ENCODE measurements at regions not wholly inside any gene's neighbourhood (a gene's known extent, or its start where the extent isn't known, plus 50 kb on each side); places are given as distances from the start of the nearest gene placed in this dataset.

GRCh38 chr3:72658466-72659100 is 189.7 kb downstream of the SHQ1 start:
- no peaks in the 10 kb centered on the region for H3K36me3 Mint-ChIP-seq (ENCODE audit: low read depth)
- POLR2A ChIA-PET: no interaction called here
- intact Hi-C loops (cut with micrococcal nuclease): no loop called here
- H3K9me3 Mint-ChIP-seq: no peaks in the 10 kb centered on the region
- ATAC-seq (ENCODE audit: low read depth) (no peak), DNase-seq (no peak)
- CTCF ChIA-PET: no interaction called here
- no peak for TF ChIP-seq CTCF (IDR thresholded peaks at IDR 0.05)
- H3K27me3 Mint-ChIP-seq: peaks cover 24% of the 10 kb centered on the region
- H3K27ac Mint-ChIP-seq: no peak overlapping the region
- no peaks in the 10 kb centered on the region for H3K4me1 Mint-ChIP-seq
- no peak overlapping the region for H3K4me3 Mint-ChIP-seq

- intact Hi-C loops (cut with micrococcal nuclease): no loop called here
- ChIA-PET POLR2A (no interaction called here), CTCF (no interaction called here)
- no peak overlapping the region for H3K4me3 Mint-ChIP-seq
- ATAC-seq (ENCODE audit: low read depth) (no peak), DNase-seq (no peak)
- H3K27ac Mint-ChIP-seq: no peak overlapping the region
- no peaks in the 10 kb centered on the region for H3K36me3 Mint-ChIP-seq (ENCODE audit: low read depth)
- no peaks in the 10 kb centered on the region for H3K9me3 Mint-ChIP-seq
- no peak for TF ChIP-seq CTCF (IDR thresholded peaks at IDR 0.05)
- peaks cover 24% of the 10 kb centered on the region for H3K27me3 Mint-ChIP-seq
- no peaks in the 10 kb centered on the region for H3K4me1 Mint-ChIP-seq
Observed at GRCh38 chr3:72657666-72658065, 190.6 kb downstream of the SHQ1 start.

- Mint-ChIP-seq H3K27me3 (peaks cover 25% of the 10 kb centered on the region), H3K4me3 (no peak overlapping the region), H3K36me3 (ENCODE audit: low read depth) (no peaks in the 10 kb centered on the region), H3K4me1 (no peaks in the 10 kb centered on the region), H3K27ac (no peak overlapping the region), H3K9me3 (peaks cover 5% of the 10 kb centered on the region)
- ATAC-seq (ENCODE audit: low read depth): no peak
- ChIA-PET CTCF (no interaction called here), POLR2A (no interaction called here)
- intact Hi-C loops (cut with micrococcal nuclease): no loop called here
- TF ChIP-seq CTCF (IDR thresholded peaks at IDR 0.05): no peak
- no peak for DNase-seq
Observed at GRCh38 chr3:72655723-72656122, 192.5 kb downstream of the SHQ1 start.

- CTCF ChIA-PET: no interaction called here
Observed at GRCh38 chr3:72655131-72655551, 193.1 kb downstream of the SHQ1 start.

GRCh38 chr3:72652395-72652794 is 195.8 kb downstream of the SHQ1 start:
- no peak for TF ChIP-seq CTCF (IDR thresholded peaks at IDR 0.05)
- intact Hi-C loops (cut with micrococcal nuclease): no loop called here
- ChIA-PET CTCF (no interaction called here), POLR2A (no interaction called here)
- ATAC-seq (ENCODE audit: low read depth) (no peak), DNase-seq (no peak)
- Mint-ChIP-seq H3K36me3 (ENCODE audit: low read depth) (no peaks in the 10 kb centered on the region), H3K9me3 (peaks cover 5% of the 10 kb centered on the region), H3K4me3 (no peak overlapping the region), H3K4me1 (no peaks in the 10 kb centered on the region), H3K27ac (no peak overlapping the region), H3K27me3 (peaks cover 19% of the 10 kb centered on the region)

More at GRCh38 chr3:72655131-72655551, 193.1 kb downstream of the SHQ1 start:
- DNase-seq: no peak
- H3K4me1 Mint-ChIP-seq: no peaks in the 10 kb centered on the region
- POLR2A ChIA-PET: no interaction called here
- intact Hi-C loops (cut with micrococcal nuclease): no loop called here
- H3K27ac Mint-ChIP-seq: no peak overlapping the region
- no peak for ATAC-seq (ENCODE audit: low read depth)
- peaks cover 25% of the 10 kb centered on the region for H3K27me3 Mint-ChIP-seq
- H3K36me3 Mint-ChIP-seq (ENCODE audit: low read depth): no peaks in the 10 kb centered on the region
- no peak for TF ChIP-seq CTCF (IDR thresholded peaks at IDR 0.05)
- H3K4me3 Mint-ChIP-seq: no peak overlapping the region
- H3K9me3 Mint-ChIP-seq: peaks cover 5% of the 10 kb centered on the region
